ENCODE measurements at regions not wholly inside any gene's neighbourhood (a gene's known extent, or its start where the extent isn't known, plus 50 kb on each side); places are given as distances from the start of the nearest gene placed in this dataset.

DNA sequence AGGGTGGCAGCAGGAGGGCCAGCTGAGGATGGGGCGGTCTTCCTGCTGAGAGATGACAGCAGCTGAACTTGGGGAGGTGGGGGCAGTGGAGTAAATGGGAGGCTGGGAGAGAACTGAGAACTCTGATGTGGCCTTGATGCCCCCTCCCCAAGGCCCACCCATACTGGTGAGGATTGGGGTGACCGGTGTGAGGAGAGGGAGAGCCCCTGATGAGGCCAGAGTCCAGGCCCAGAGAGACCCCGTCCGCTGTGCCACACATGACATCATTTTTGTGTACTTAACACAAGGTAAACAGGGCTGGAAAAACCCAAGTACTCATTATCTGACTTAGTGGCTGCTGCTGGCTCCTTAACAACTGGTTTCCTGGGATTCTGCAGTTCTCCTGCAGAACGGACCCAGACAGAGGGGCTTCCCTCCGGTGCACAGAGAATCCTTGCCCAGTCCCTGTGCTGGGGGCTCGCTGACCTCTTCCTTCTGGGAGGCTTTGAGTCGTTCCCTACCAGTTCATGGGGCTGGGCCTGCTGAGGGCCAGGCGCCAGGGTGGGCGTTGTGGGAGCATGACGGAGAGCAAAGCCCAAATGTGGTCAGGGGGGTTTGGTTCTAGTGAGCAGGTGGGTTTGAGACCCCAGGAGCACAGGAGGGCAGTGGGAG, 207.6 kb downstream of the RAB11FIP4 start:
- intact Hi-C loops (cut with micrococcal nuclease): no loop called here
- no peak for FAIRE-seq
- no peaks in the 10 kb centered on the region for H3K9me3 ChIP-seq (replicated peaks; ENCODE audit: control insufficient read depth, insufficient read depth, low read length)
- H3K9ac ChIP-seq (replicated peaks; ENCODE audit: extremely low read depth, insufficient read depth, low read length): no peak overlapping the region
- BruUV-seq (replicated peaks): no TSS peak
- H3K27ac ChIP-seq (ENCODE audit: insufficient read depth, low read depth, low read length): no peak overlapping the region
- H3K4me3 ChIP-seq (replicated peaks in 1 of 3; ENCODE audit: insufficient read depth in 1 of 3, low read depth in 1 of 3, low read length in 3 of 3): no peak overlapping the region
- no peaks in the 10 kb centered on the region for H3K9me1 ChIP-seq (replicated peaks; ENCODE audit: control insufficient read depth, extremely low read depth, insufficient read depth, low read length)
- POLR2A ChIA-PET: no interaction called here
- H4K20me1 ChIP-seq (replicated peaks; ENCODE audit: control insufficient read depth, extremely low read depth, insufficient read depth, low read length): no peaks in the 10 kb centered on the region
- H3K27me3 ChIP-seq (ENCODE audit: control insufficient read depth in 2 of 2, insufficient read depth in 2 of 2, low read length in 2 of 2): no peaks in the 10 kb centered on the region
- no peaks in the 10 kb centered on the region for H3K79me2 ChIP-seq (ENCODE audit: control insufficient read depth, insufficient read depth, low read length)
- dilution Hi-C loops (cut with MboI; ENCODE audit: extremely low pct_ligation_motif_present, low sequenced_read_pairs): no loop called here
- no peak for DNase-seq (ENCODE audit: low read depth, low spot score)
- H3K4me1 ChIP-seq (ENCODE audit: control insufficient read depth, extremely low read depth, insufficient read depth, low read length): peaks cover 18% of the 10 kb centered on the region
- H3K4me2 ChIP-seq (ENCODE audit: insufficient read depth, low read length): no peak overlapping the region
- TF ChIP-seq POLR2A (IDR thresholded peaks at IDR 0.05; ENCODE audit: low read depth, low read length) (no peak), GATA2 (IDR thresholded peaks at IDR 0.05; ENCODE audit: insufficient read depth, insufficient read length, low read depth, low read length) (no peak), JUN (IDR thresholded peaks at IDR 0.05; ENCODE audit: borderline replicate concordance, insufficient read depth, insufficient read length, low read depth) (no peak), POLR2AphosphoS5 (IDR thresholded peaks at IDR 0.05; ENCODE audit: insufficient read depth, low read depth, low read length) (no peak)
- TF ChIP-seq, protein P1, sequence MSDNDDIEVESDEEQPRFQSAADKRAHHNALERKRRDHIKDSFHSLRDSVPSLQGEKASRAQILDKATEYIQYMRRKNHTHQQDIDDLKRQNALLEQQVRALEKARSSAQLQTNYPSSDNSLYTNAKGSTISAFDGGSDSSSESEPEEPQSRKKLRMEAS (IDR thresholded peaks at IDR 0.05; ENCODE audit: insufficient read depth, insufficient read length): no peak
- TF ChIP-seq, protein P2, sequence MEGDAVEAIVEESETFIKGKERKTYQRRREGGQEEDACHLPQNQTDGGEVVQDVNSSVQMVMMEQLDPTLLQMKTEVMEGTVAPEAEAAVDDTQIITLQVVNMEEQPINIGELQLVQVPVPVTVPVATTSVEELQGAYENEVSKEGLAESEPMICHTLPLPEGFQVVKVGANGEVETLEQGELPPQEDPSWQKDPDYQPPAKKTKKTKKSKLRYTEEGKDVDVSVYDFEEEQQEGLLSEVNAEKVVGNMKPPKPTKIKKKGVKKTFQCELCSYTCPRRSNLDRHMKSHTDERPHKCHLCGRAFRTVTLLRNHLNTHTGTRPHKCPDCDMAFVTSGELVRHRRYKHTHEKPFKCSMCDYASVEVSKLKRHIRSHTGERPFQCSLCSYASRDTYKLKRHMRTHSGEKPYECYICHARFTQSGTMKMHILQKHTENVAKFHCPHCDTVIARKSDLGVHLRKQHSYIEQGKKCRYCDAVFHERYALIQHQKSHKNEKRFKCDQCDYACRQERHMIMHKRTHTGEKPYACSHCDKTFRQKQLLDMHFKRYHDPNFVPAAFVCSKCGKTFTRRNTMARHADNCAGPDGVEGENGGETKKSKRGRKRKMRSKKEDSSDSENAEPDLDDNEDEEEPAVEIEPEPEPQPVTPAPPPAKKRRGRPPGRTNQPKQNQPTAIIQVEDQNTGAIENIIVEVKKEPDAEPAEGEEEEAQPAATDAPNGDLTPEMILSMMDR (IDR thresholded peaks at IDR 0.05; ENCODE audit: extremely low read depth in 1 of 2, insufficient read depth in 1 of 2, low read depth in 1 of 2, low read length in 2 of 2): no peak
- no peaks in the 10 kb centered on the region for H3K36me3 ChIP-seq (ENCODE audit: control insufficient read depth in 2 of 2, extremely low read depth in 1 of 2, insufficient read depth in 2 of 2, low read length in 2 of 2)
- CTCF ChIA-PET: no interaction called here
- no peak overlapping the region for H2AFZ ChIP-seq (ENCODE audit: low read depth, low read length)
